HG02981 (cell line): ENCODE measurements at regions not wholly inside any gene's neighbourhood (a gene's known extent, or its start where the extent isn't known, plus 50 kb on each side); places are given as distances from the start of the nearest gene placed in this dataset.
"Not testable (repeated sequence)": the region's sequence is repeated elsewhere in the genome, so short reads cannot be mapped to it uniquely, and the experiment has no call there.

ENCODE experiments used
- ATAC-seq: cut with Tn5 transposase; IDR thresholded peaks from one replicate; pipeline ENCODE4 v1.9.1; 2021; ENCODE audit warnings: mild to moderate bottlenecking, moderate library complexity; ENCODE audit not compliant: unreplicated experiment

GRCh38 chr2:118430510-118431164 lies 342.4 kb downstream of the INSIG2 start:
- no peak for ATAC-seq

- no peak for ATAC-seq
Measured at GRCh38 chr2:118425191-118425590, 336.9 kb downstream of the INSIG2 start.

GRCh38 chr2:118423776-118424175 lies 335.5 kb downstream of the INSIG2 start:
- no peak for ATAC-seq

GRCh38 chr2:118421648-118422047 lies 333.4 kb downstream of the INSIG2 start:
- ATAC-seq: no peak

- no peak for ATAC-seq
Measured at GRCh38 chr2:118417406-118418120, 329.3 kb downstream of the INSIG2 start.

- not testable (repeated sequence) for ATAC-seq
Measured at GRCh38 chr2:118415186-118415585, 326.9 kb downstream of the INSIG2 start.

- no peak for ATAC-seq
Measured at GRCh38 chr2:118403658-118404451, 315.6 kb downstream of the INSIG2 start.

- no peak for ATAC-seq
Measured at GRCh38 chr2:118388771-118389170, 300.5 kb downstream of the INSIG2 start.

- no peak for ATAC-seq
Measured at GRCh38 chr2:118387509-118387908, 299.2 kb downstream of the INSIG2 start.

GRCh38 chr2:118386641-118387302 lies 298.5 kb downstream of the INSIG2 start:
- ATAC-seq: no peak

GRCh38 chr2:118380915-118381653 lies 292.8 kb downstream of the INSIG2 start:
- ATAC-seq: no peak

- no peak for ATAC-seq
Measured at GRCh38 chr2:118375907-118376485, 287.7 kb downstream of the INSIG2 start.

GRCh38 chr2:118374974-118375755 lies 286.9 kb downstream of the INSIG2 start:
- ATAC-seq: no peak

GRCh38 chr2:118372886-118373830 lies 284.9 kb downstream of the INSIG2 start:
- no peak for ATAC-seq

GRCh38 chr2:118371515-118371914 lies 283.2 kb downstream of the INSIG2 start:
- peak; percentile 63 for ATAC-seq

GRCh38 chr2:118369521-118369920 lies 281.2 kb downstream of the INSIG2 start:
- ATAC-seq: not testable (repeated sequence)

- ATAC-seq: no peak
Measured at GRCh38 chr2:118363604-118364003, 275.3 kb downstream of the INSIG2 start.

GRCh38 chr2:118356051-118356450 lies 267.8 kb downstream of the INSIG2 start:
- ATAC-seq: no peak
